Fibroblast of upper back skin (primary cell): ENCODE measurements at regions not wholly inside any gene's neighbourhood (a gene's known extent, or its start where the extent isn't known, plus 50 kb on each side); places are given as distances from the start of the nearest gene placed in this dataset.
"Not testable (repeated sequence)": the region's sequence is repeated elsewhere in the genome, so short reads cannot be mapped to it uniquely, and the experiment has no call there.

ENCODE experiments used
- DNase-seq: peaks from one replicate; pipeline ENCODE4 v3.0.0-alpha.2; 2013

- peak; percentile 22 for DNase-seq
Measured at GRCh38 chr3:153762411-153763235, 358.6 kb upstream of the ARHGEF26 start.

DNA sequence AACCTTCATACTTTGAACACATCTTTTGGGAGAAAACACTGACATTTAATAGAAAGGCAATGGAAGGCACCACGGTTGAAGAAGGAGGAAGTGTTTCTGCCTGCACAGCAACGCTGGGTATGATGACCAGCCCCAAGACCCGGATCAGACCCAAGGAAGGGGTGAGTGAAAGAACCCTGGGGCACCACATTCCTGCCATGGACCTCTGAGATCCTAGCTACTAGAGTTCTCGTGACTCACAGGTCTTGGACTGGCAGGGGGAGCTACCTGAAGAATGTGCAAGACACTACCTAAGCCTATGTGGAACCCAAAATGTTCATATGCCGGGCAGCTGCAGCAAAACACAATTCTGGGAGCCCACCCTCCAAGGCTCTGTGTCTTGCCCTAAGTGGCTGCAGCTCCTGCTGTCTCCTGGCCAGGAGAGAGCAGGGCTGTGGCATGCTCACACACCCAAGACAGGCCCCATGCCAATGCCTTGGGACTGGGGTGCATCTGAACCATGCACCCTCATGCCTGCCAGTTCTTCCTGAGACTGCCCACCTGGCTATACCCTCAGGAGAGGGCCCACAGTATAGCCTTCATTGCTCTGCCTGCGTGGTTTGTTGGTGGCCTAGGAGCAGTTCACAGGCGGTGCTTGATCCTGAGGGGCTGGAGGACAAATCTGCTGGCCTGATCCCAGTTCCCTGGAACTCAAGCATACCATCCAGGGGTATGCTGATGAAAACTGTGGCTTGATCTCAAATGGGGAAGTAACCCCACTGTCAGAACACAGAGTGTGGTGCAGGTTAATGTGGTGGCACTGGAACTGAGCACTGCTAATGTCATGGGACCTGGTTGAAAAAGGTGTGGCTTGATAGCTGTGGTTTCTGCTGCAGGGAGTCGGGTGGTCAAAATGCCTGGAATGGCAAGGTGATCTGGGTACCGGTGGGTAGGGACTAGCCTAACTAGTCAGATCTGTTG, 353.3 kb upstream of the ARHGEF26 start:
- no peak for DNase-seq

DNA sequence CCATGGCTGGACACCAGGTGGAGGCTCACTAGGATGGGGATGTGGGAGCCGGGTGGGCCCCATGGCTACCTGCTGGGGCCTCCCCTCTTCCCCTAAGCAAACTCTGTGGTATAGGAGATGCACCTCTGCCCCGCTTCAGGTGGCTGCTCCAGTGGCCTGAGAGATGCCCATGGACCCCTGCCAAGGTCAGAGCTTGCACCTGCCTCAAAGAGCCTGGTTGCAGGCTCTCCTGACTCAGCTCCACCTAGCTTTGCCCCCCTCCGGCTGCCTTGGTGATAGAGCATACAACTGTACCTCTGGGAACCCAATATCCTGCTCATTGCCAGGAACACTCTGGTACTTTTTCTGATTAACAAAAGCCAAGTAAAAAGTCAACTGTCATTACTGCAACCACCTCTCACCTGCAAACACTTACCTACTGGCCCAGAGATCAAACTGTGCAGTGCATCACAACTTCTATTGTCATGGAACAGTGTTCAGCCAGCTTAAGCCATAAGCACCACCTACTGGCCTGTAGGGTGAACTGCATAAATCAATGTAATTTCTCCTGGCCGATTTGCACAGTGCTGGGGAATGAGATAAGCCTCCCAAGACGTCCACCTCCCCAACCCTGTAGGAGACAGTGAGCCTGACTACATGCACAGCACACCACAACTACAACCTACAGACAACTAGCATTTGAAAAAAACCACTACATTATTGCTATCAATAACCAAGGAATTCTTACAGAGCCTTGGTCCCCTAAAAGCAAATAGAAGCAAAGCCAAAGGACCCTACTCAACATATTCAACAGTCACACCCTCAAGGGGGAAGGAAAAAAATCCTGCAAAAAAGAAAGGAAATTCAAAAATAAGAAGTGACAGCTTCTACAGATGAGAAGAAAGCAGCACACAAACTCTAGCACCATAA, 352.4 kb upstream of the ARHGEF26 start:
- DNase-seq: peak; percentile 57

- DNase-seq: peak; percentile 62
Measured at GRCh38 chr3:153783106-153783505, 338.1 kb upstream of the ARHGEF26 start.

DNA sequence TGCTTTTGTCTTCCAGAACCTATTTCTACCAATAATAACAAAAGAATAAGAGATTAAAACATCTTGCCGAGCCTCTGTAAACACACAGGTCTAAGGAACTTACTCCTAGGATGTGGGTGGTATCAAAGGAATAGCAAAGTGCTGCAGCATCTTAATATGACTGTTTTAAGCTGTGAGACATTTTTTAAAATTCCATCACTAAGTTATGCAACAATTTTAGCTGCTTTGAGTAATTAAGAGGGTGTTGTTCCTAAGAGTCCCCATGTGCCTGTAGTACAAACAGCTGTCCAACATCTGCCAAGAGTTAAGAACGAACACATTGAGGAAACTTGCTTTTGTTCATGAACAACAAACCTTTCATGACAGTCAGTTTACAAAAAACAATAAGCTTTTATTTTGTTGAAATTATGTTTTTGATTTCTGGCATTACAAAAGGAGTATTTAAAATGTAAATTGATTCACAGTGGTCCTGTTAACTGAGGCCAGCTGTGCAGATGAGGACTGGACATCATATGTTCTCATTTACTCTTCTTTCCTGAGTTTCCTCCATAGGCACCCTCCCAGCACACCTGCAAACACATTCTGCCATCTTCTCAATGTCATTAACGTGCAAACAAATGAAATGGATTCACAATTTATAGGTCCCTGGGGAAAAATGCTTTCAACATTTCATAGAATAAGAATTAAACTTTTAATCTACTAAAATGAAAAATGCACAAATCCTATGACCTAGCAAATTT, 337.3 kb upstream of the ARHGEF26 start:
- DNase-seq: peak; percentile 21

- no peak for DNase-seq
Measured at GRCh38 chr3:153785901-153786300, 335.3 kb upstream of the ARHGEF26 start.

- DNase-seq: no peak
Measured at GRCh38 chr3:153789380-153789779, 331.8 kb upstream of the ARHGEF26 start.

DNA sequence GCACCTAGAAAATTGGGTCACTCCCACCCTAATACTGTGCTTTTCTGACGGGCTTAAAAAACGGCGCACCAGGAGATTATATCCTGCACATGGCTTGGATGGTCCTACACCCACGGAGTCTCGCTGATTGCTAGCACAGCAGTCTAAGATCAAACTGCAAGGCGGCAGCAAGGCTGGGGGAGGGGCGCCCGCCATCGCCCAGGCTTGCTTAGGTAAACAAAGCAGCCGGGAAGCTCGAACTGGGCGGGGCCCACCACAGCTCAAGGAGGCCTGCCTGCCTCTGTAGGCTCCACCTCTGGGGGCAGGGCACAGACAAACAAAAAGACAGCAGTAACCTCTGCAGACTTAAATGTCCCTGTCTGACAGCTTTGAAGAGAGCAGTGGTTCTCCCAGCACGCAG, 324.1 kb upstream of the ARHGEF26 start:
- not testable (repeated sequence) for DNase-seq

GRCh38 chr3:153809097-153809496, 312.1 kb upstream of the ARHGEF26 start:
- DNase-seq: no peak

DNA sequence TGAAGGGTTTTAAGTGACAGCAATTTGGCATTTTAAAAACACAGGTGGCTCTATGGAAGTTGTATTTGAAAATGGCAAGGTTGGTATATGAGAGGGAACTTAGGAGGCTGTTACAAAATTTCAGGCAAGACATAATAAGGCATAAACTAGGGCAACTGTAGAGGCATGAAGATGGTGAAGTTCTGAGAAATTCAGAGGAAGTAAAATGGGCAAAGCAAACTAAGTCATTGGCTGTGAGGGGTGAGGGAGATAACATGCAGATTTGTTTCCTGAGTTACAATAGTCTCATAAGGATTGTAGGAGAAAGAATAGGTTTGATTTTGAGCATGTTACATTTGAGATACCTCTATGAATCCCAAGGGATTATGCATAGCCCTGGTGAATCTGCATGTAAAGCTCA, 302.9 kb upstream of the ARHGEF26 start:
- DNase-seq: no peak

DNA sequence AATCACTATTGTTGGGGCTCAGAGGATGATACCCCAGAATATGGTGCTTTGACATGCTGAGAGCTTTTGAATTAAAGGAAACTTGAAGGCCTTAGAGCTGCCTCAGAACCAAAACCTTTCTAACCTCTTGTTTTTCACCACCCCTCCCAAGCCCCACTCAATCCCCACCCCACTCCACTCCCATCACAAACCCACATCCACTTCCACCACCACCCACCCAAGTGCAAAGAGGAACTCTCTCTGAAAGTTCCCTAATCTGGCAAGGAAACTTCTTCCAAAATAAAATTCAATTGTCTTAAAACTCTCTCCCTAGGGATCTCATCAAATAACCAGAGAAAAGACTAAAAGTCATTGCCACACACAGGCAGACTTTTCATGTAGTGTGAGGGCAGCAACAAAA, 301.2 kb upstream of the ARHGEF26 start:
- DNase-seq: no peak

DNA sequence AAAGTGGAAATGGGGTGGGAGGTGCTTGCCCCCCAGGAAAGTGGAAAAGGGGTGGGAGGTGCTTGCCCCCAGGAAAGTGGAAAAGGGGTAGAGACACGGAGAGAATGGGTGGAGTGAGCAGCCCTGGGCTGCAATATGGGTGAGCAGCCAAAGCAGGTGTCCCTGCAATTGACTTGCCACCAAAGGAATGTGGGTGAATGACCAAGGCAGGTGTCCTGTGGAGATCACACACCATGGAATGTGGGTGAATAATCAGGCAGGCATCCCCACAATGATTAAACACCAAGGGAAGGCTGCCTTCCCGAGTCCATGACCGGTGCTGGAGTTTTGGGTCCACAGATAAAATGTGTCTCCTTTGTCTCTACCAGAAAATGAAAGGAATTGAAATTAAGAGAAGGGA, 292.8 kb upstream of the ARHGEF26 start:
- not testable (repeated sequence) for DNase-seq

GRCh38 chr3:153829606-153830170, 291.5 kb upstream of the ARHGEF26 start:
- peak; percentile 21 for DNase-seq

DNA sequence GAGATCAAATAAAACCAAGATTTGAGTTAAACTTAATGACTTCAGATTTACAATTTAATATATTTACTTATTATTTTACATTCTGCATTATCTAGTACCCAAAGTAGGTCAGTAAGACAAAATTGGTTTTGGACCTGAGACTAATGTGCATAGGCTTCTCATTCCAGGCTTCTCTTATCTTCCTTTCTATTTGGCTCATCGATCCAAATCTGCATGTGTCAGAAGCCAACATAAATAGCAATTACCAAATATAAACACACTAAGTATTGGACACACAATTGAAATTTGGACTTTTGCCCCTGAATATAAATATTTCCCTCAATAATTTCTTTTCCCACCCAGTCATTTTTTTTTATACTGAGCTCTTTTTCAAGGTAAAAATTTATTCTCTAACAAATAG, 290.6 kb upstream of the ARHGEF26 start:
- no peak for DNase-seq

GRCh38 chr3:153835540-153835939, 285.6 kb upstream of the ARHGEF26 start:
- no peak for DNase-seq

DNA sequence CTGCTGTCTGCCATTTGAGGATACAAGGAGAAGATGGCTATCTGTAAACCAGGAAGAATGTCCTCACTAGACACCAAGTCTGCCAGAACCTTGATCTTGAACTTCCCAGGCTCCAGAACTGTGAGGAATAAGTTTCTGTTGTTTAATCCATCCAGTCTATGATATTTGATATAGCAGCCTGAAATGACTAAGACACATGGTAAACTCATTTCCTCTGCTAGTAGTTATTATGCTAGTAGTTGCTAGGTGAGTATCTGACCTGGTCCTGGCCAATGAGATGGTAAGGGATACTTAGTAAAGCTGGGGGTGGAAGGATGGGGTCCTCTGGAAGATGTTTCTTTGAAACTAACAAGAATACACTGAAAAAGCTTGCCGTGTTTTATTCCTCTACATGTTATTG, 280.7 kb upstream of the ARHGEF26 start:
- DNase-seq: no peak

- no peak for DNase-seq
Measured at GRCh38 chr3:153843994-153844393, 277.2 kb upstream of the ARHGEF26 start.

DNA sequence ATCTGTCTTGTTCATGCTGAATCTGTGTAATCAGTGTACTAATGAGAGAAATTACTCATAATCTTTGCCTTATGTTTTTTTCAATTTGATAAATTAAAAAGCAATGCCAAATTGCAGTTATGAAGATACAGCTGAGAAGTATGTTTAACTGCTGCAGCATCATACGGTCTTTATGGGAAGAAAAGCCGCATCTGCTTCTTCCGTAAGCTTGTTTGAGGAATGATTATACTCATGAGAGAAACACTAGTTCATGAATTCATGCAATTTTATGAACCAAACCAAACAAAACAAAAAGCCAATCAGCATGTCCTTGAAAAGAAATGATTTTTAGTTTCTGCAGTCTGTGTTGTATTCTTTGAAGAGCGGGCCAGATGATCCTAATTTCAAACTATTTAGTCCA, 275.9 kb upstream of the ARHGEF26 start:
- DNase-seq: no peak

- DNase-seq: no peak
Measured at GRCh38 chr3:153848702-153849101, 272.5 kb upstream of the ARHGEF26 start.

DNA sequence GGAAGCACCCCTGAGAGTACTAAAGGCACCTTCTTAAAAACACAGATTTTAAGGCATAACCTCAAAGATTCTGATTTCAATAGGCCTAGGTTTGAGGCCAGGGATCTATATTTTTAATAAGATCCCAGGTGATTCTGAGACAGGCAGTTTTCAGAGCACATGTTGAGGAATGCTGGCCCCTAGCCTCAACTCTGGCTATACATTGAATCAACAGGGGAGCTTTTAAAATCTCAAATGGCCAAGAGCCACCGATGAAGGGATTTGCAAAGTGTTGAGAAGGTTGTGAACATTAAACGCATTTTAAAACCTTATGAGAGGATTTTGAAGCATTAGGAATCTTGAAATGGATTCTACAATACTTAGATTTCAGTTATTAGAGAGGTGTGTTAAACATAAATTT, 268.8 kb upstream of the ARHGEF26 start:
- no peak for DNase-seq

- DNase-seq: no peak
Measured at GRCh38 chr3:153853163-153853562, 268.0 kb upstream of the ARHGEF26 start.

DNA sequence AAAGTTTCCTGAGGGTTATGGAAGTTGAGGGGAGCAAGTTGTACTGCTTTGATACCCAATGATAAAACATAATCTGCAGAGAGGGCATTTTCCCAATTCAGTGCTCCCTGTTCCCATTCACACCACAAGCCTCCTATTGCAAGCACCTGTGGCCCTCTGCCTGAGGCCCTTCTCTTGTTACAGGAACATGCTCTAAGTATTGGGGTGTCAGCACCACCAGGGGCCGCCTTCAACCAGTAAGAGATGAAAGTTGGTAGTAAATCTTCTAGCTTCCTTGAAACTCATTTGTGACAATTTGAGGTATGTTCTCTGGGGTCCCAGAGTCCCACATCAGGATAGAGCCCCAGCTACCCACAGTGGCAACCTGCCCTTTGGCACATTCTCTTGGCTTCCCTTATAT, 265.4 kb upstream of the ARHGEF26 start:
- no peak for DNase-seq
